Lower leg skin (tissue), 4 donors: ENCODE measurements at regions not wholly inside any gene's neighbourhood (a gene's known extent, or its start where the extent isn't known, plus 50 kb on each side); places are given as distances from the start of the nearest gene placed in this dataset.
A peak's percentile ranks its signal among the peaks of the same experiment; 100 is the strongest.

ENCODE experiments used
- DNase-seq, 2 donors: peaks; one replicate each; pipeline ENCODE4 v3.0.0-alpha.2; 2019; ENCODE audit warnings: low spot score in 2 of 2
- H3K4me3 ChIP-seq: fragments of 200-600 bp; sonication (generic); 2 replicates; pipeline ENCODE4 v1.5.1; 2017; ENCODE audit warnings: mild to moderate bottlenecking, low read depth; ENCODE audit not compliant: poor library complexity, severe bottlenecking
- CTCF ChIP-seq, 3 donors: fragments of 450-650 bp; IDR thresholded peaks; one replicate each; pipeline ENCODE4 v1.5.1; 2016; ENCODE audit warnings: antibody characterized with exemption in 3 of 3, mild to moderate bottlenecking in 3 of 3, moderate library complexity in 2 of 3
- POLR2A ChIP-seq, 2 donors: fragments of 450-650 bp; IDR thresholded peaks; one replicate each; pipeline ENCODE4 v1.6.1; 2016 to 2017; ENCODE audit warnings: antibody characterized with exemption in 2 of 2, mild to moderate bottlenecking in 1 of 2, moderate library complexity in 1 of 2
- WGBS, 2 donors: methylation state at CpG; one replicate each; pipeline ENCODE4 v1.1.5; 2018; 5-methylcytosine and 5-hydroxymethylcytosine counted together
- intact Hi-C: fragments of 100-400 bp; cut with DNase I; formaldehyde crosslinking; loops from one replicate; pipeline ENCODE4 v1.15.0; 2023; ENCODE audit warnings: low total_unique reads

- no peak overlapping the region for H3K4me3 ChIP-seq
- peak in 1 of 2 donors; percentile 40 for DNase-seq
- intact Hi-C loops = no loop called here
- 79 to 100% methylated on average over 1 of the region's 1 CpG for WGBS, 2 donors
- no peak for TF ChIP-seq POLR2A (IDR thresholded peaks at IDR 0.05)
- no peak for TF ChIP-seq CTCF (IDR thresholded peaks at IDR 0.05)
These were observed 116.9 kb upstream of the CHST15 start for GRCh38 chr10:124210263-124210662.

GRCh38 chr10:124207391-124207790 lies 114.0 kb upstream of the CHST15 start:
- H3K4me3 ChIP-seq = no peak overlapping the region
- TF ChIP-seq POLR2A (IDR thresholded peaks at IDR 0.05) (no peak), CTCF (IDR thresholded peaks at IDR 0.05) (no peak)
- intact Hi-C loops = no loop called here
- 89 to 90% methylated on average over 5 of the region's 5 CpGs for WGBS, 2 donors
- peak in 1 of 2 donors; percentile 57 for DNase-seq

- intact Hi-C loops = no loop called here
- no peak overlapping the region for H3K4me3 ChIP-seq
- WGBS, 2 donors = 62 to 72% methylated on average over 4 of the region's 4 CpGs
- DNase-seq = peak in 1 of 2 donors; percentile 60
- TF ChIP-seq CTCF (IDR thresholded peaks at IDR 0.05) (no peak), POLR2A (IDR thresholded peaks at IDR 0.05) (no peak)
These were observed 113.2 kb upstream of the CHST15 start for GRCh38 chr10:124206616-124207015.

- intact Hi-C loops = no loop called here
- WGBS, 2 donors = 43 to 70% methylated on average over 1 of the region's 1 CpG
- TF ChIP-seq CTCF (IDR thresholded peaks at IDR 0.05) = no peak
- TF ChIP-seq POLR2A (IDR thresholded peaks at IDR 0.05) = no peak
These were observed 112.0 kb upstream of the CHST15 start for GRCh38 chr10:124205432-124205831.

GRCh38 chr10:124204726-124205125 lies 111.3 kb upstream of the CHST15 start:
- peak in 1 of 2 donors; percentile 29 for DNase-seq
- no peak overlapping the region for H3K4me3 ChIP-seq
- TF ChIP-seq CTCF (IDR thresholded peaks at IDR 0.05) (no peak), POLR2A (IDR thresholded peaks at IDR 0.05) (no peak)
- intact Hi-C loops = no loop called here
- WGBS, 2 donors = 88 to 93% methylated on average over 3 of the region's 3 CpGs

More at GRCh38 chr10:124205432-124205831, 112.0 kb upstream of the CHST15 start:
- peak in 1 of 2 donors; percentile 56 for DNase-seq
- H3K4me3 ChIP-seq = no peak overlapping the region

GRCh38 chr10:124200011-124200410 lies 106.6 kb upstream of the CHST15 start:
- no peak overlapping the region for H3K4me3 ChIP-seq
- intact Hi-C loops = no loop called here
- TF ChIP-seq POLR2A (IDR thresholded peaks at IDR 0.05) (no peak), CTCF (IDR thresholded peaks at IDR 0.05) (no peak)
- 83 to 89% methylated on average over 4 of the region's 4 CpGs for WGBS, 2 donors
- peak in 1 of 2 donors; percentile 49 for DNase-seq
